H1 (cell line): ENCODE measurements at regions not wholly inside any gene's neighbourhood (a gene's known extent, or its start where the extent isn't known, plus 50 kb on each side); places are given as distances from the start of the nearest gene placed in this dataset.

Experiments
- CTCF ChIA-PET: fragments of 300-600 bp; sonication (Branson Sonifier 250); formaldehyde crosslinking; loops from one replicate; lab custom pipeline; 2021; ENCODE audit not compliant: partially characterized antibody; lab: Charles Lee
- POLR2A ChIA-PET: fragments of 300-600 bp; sonication (Branson Sonifier 250); formaldehyde crosslinking; loops from one replicate; lab custom pipeline; 2021; ENCODE audit warnings: inconsistent platforms; ENCODE audit not compliant: partially characterized antibody; lab: Charles Lee
- DNase-seq, 2 experiments: peaks; one replicate each; pipeline versions ENCODE4 v3.0.0 to v3.0.0-alpha.2; 2010 to 2022; ENCODE audit warnings: low spot score in 2 of 2, low read depth in 1 of 2, mixed read lengths in 1 of 2
- FAIRE-seq: peaks from 2 replicates; lab custom pipeline; 2011; peaks lifted over from hg19 to GRCh38; lab: Jason Lieb, UNC
- H2AFZ ChIP-seq: 2 replicates; pipeline ENCODE4 v1.8.1; 2012; ENCODE audit warnings: low read length, inconsistent platforms
- H2AK5ac ChIP-seq: 2 replicates; pipeline ENCODE4 v1.6.1; 2013; ENCODE audit warnings: low read depth, low read length
- H2BK120ac ChIP-seq: replicated peaks from 2 replicates; pipeline ENCODE3; 2013; ENCODE audit warnings: low read depth, low read length, inconsistent platforms
- H2BK12ac ChIP-seq: 2 replicates; pipeline ENCODE4 v1.6.1; 2013; ENCODE audit warnings: low read depth, low read length
- H2BK15ac ChIP-seq: 2 replicates; pipeline ENCODE4 v1.6.1; 2013; ENCODE audit warnings: low read length
- H2BK20ac ChIP-seq: 2 replicates; pipeline ENCODE4 v1.6.1; 2013; ENCODE audit warnings: low read length
- H2BK5ac ChIP-seq: 2 replicates; pipeline ENCODE4 v1.6.1; 2013; ENCODE audit warnings: low read depth, low read length
- H3K14ac ChIP-seq: 2 replicates; pipeline ENCODE4 v1.6.1; 2013; ENCODE audit warnings: inconsistent platforms; ENCODE audit not compliant: insufficient read length
- H3K18ac ChIP-seq: 2 replicates; pipeline ENCODE4 v1.6.1; 2013; ENCODE audit warnings: low read length; ENCODE audit errors: extremely low read depth
- H3K23ac ChIP-seq: 2 replicates; pipeline ENCODE4 v1.6.1; 2013; ENCODE audit warnings: inconsistent platforms; ENCODE audit not compliant: insufficient read length
- H3K23me2 ChIP-seq: 2 replicates; pipeline ENCODE4 v1.6.1; 2013; ENCODE audit warnings: low read depth, low read length
- H3K27ac ChIP-seq: 2 replicates; pipeline ENCODE4 v1.6.1; 2011; ENCODE audit warnings: low read depth, low read length, inconsistent platforms
- H3K27me3 ChIP-seq, 4 experiments: replicated peaks in 1 of 4; 1 replicate in 1 of 4; 2 replicates in 3 of 4; pipeline versions ENCODE4 v1.6.1 to v1.8.1; 2011 to 2013; ENCODE audit warnings: low read length in 3 of 4, mild to moderate bottlenecking in 3 of 4, inconsistent platforms in 2 of 4, mixed read lengths in 2 of 4, moderate library complexity in 1 of 4; ENCODE audit not compliant: control insufficient read depth in 3 of 4, insufficient read depth in 3 of 4; ENCODE audit errors: extremely low read depth in 1 of 4
- H3K36me3 ChIP-seq, 4 experiments: 2 replicates each; pipeline versions ENCODE4 v1.6.1 to v1.8.1; 2011 to 2013; ENCODE audit warnings: mild to moderate bottlenecking in 4 of 4, low read length in 3 of 4, moderate library complexity in 2 of 4, control low read depth in 1 of 4, inconsistent platforms in 1 of 4; ENCODE audit not compliant: insufficient read depth in 4 of 4, control insufficient read depth in 2 of 4
- H3K4ac ChIP-seq: replicated peaks from 2 replicates; pipeline ENCODE3; 2013; ENCODE audit warnings: low read length, low read depth, mixed read lengths, inconsistent platforms; ENCODE audit not compliant: insufficient read length
- H3K4me1 ChIP-seq, 4 experiments: replicated peaks in 1 of 4; 1 replicate in 1 of 4; 2 replicates in 3 of 4; pipeline versions ENCODE4 v1.6.1 to v1.8.1; 2011 to 2013; ENCODE audit warnings: low read length in 3 of 4, inconsistent platforms in 2 of 4, mixed read lengths in 1 of 4; ENCODE audit not compliant: insufficient read depth in 4 of 4, control insufficient read depth in 3 of 4
- H3K4me2 ChIP-seq, 2 experiments: 2 replicates each; pipeline versions ENCODE4 v1.6.1 to v1.8.1; 2011 to 2013; ENCODE audit warnings: low read depth in 2 of 2, low read length in 2 of 2, control low read depth in 1 of 2, inconsistent platforms in 1 of 2, mild to moderate bottlenecking in 1 of 2; ENCODE audit not compliant: insufficient read depth in 1 of 2
- H3K4me3 ChIP-seq, 4 experiments: fragments of 200-600, 300-600 bp in 1 of 4; sonication (generic), shearing (Covaris generic), sonication (Bioruptor Twin) in 1 of 4; 2 replicates each; pipeline versions ENCODE4 v1.5.1 to v1.8.1; 2011 to 2016; ENCODE audit warnings: low read length in 4 of 4, low read depth in 3 of 4, control low read depth in 2 of 4, inconsistent platforms in 2 of 4, mild to moderate bottlenecking in 2 of 4, mixed read lengths in 1 of 4, moderate library complexity in 1 of 4; ENCODE audit not compliant: insufficient read depth in 2 of 4; ENCODE audit errors: extremely low read depth in 1 of 4
- H3K56ac ChIP-seq: replicated peaks from 2 replicates; pipeline ENCODE3; 2013; ENCODE audit warnings: low read depth, mild to moderate bottlenecking, mixed read lengths, low read length, inconsistent platforms; ENCODE audit not compliant: insufficient read length
- H3K79me1 ChIP-seq: 2 replicates; pipeline ENCODE4 v1.6.1; 2013; ENCODE audit warnings: low read depth, low read length, control low read depth
- H3K79me2 ChIP-seq, 2 experiments: 2 replicates each; pipeline versions ENCODE4 v1.6.1 to v1.8.1; 2012 to 2013; ENCODE audit warnings: low read length in 2 of 2, mild to moderate bottlenecking in 2 of 2, inconsistent platforms in 1 of 2; ENCODE audit not compliant: insufficient read depth in 2 of 2, control insufficient read depth in 1 of 2
- H3K9ac ChIP-seq, 4 experiments: replicated peaks in 1 of 4; 1 replicate in 1 of 4; 2 replicates in 3 of 4; pipeline versions ENCODE4 v1.6.1 to v1.8.1; 2011 to 2013; ENCODE audit warnings: low read depth in 3 of 4, low read length in 3 of 4, control low read depth in 2 of 4, mild to moderate bottlenecking in 2 of 4, moderate library complexity in 2 of 4, inconsistent platforms in 1 of 4; ENCODE audit errors: extremely low read depth in 1 of 4
- H3K9me3 ChIP-seq, 2 experiments: 2 replicates each; pipeline versions ENCODE4 v1.6.1 to v1.8.1; 2012 to 2013; ENCODE audit warnings: mild to moderate bottlenecking in 2 of 2, moderate library complexity in 2 of 2, control low read depth in 1 of 2, inconsistent platforms in 1 of 2, low read depth in 1 of 2, low read length in 1 of 2, mixed read lengths in 1 of 2; ENCODE audit not compliant: insufficient read depth in 2 of 2
- H4K20me1 ChIP-seq, 2 experiments: replicated peaks in 1 of 2; 2 replicates each; pipeline versions ENCODE3 to v1.8.1; 2011 to 2013; ENCODE audit warnings: inconsistent platforms in 2 of 2, low read length in 2 of 2, mild to moderate bottlenecking in 1 of 2; ENCODE audit not compliant: insufficient read depth in 2 of 2, control insufficient read depth in 1 of 2
- H4K5ac ChIP-seq: 2 replicates; pipeline ENCODE4 v1.6.1; 2013; ENCODE audit warnings: low read length, low read depth, mixed read lengths, inconsistent platforms; ENCODE audit not compliant: insufficient read length
- H4K8ac ChIP-seq: 2 replicates; pipeline ENCODE4 v1.8.0; 2013; ENCODE audit warnings: mild to moderate bottlenecking, moderate library complexity, low read length, inconsistent platforms; ENCODE audit not compliant: insufficient read depth; ENCODE audit errors: extremely low read depth
- H4K91ac ChIP-seq: replicated peaks from 2 replicates; pipeline ENCODE3; 2013; ENCODE audit warnings: low read length, mixed read lengths, inconsistent platforms; ENCODE audit not compliant: insufficient read length
- ASH2L ChIP-seq: fragments of 200-600, 300-600 bp; sonication (generic); IDR thresholded peaks from one replicate; pipeline ENCODE4 v1.7.1; 2017; ENCODE audit warnings: low read length
- ATF3 ChIP-seq: IDR thresholded peaks from 2 replicates; pipeline ENCODE4 v1.6.1; 2011; ENCODE audit warnings: low read depth, mild to moderate bottlenecking, low read length; ENCODE audit not compliant: insufficient read depth
- BACH1 ChIP-seq: IDR thresholded peaks from 2 replicates; pipeline ENCODE4 v1.6.1; 2012; ENCODE audit warnings: low read length, improper control_type of control experiment
- BRCA1 ChIP-seq: IDR thresholded peaks from 2 replicates; pipeline ENCODE4 v1.6.1; 2012; ENCODE audit warnings: low read depth, low read length, improper control_type of control experiment
- CHD1 ChIP-seq: IDR thresholded peaks from 2 replicates; pipeline ENCODE4 v1.6.1; 2012; ENCODE audit warnings: low read depth, low read length, improper control_type of control experiment
- FOSL1 ChIP-seq: IDR thresholded peaks from 2 replicates; pipeline ENCODE4 v1.6.1; 2011; ENCODE audit warnings: mild to moderate bottlenecking, low read depth, low read length, moderate library complexity; ENCODE audit not compliant: insufficient read depth
- HDAC6 ChIP-seq: IDR thresholded peaks from one replicate; pipeline ENCODE4 v1.7.1; 2012; ENCODE audit warnings: low read depth, mild to moderate bottlenecking, inconsistent platforms, low read length, moderate library complexity
- KDM4A ChIP-seq: IDR thresholded peaks from one replicate; pipeline ENCODE4 v1.7.1; 2012; ENCODE audit warnings: low read depth, mild to moderate bottlenecking, moderate library complexity, low read length, inconsistent platforms; ENCODE audit not compliant: severe bottlenecking
- PHF8 ChIP-seq: fragments of 200-600 bp; sonication (generic); conservative IDR thresholded peaks from 2 replicates; pipeline ENCODE4 v1.7.1; 2012; ENCODE audit warnings: low read depth, mild to moderate bottlenecking, inconsistent platforms, low read length, moderate library complexity
- RAD21 ChIP-seq, 2 experiments: IDR thresholded peaks in 1 of 2; conservative IDR thresholded peaks in 1 of 2; 2 replicates each; pipeline ENCODE4 v1.6.1; 2011; ENCODE audit warnings: low read depth in 2 of 2, low read length in 2 of 2, improper control_type of control experiment in 1 of 2, inconsistent platforms in 1 of 2, mild to moderate bottlenecking in 1 of 2, moderate library complexity in 1 of 2
- RBBP5 ChIP-seq: IDR thresholded peaks from 2 replicates; pipeline ENCODE4 v1.7.1; 2012; ENCODE audit warnings: low read depth, mild to moderate bottlenecking, inconsistent platforms, low read length, moderate library complexity, borderline replicate concordance
- SAP30 ChIP-seq: fragments of 300-600 bp; sonication (generic); IDR thresholded peaks from 2 replicates; pipeline ENCODE4 v1.7.1; 2012; ENCODE audit warnings: low read length, moderate library complexity, mild to moderate bottlenecking, inconsistent platforms; ENCODE audit not compliant: insufficient read depth, insufficient replicate concordance
- SP4 ChIP-seq: IDR thresholded peaks from 2 replicates; pipeline ENCODE4 v1.6.1; 2012; ENCODE audit warnings: low read length, inconsistent platforms
- SUZ12 ChIP-seq: fragments of 200-600 bp; sonication (generic); IDR thresholded peaks from 2 replicates; pipeline ENCODE4 v1.6.1; 2012; ENCODE audit warnings: mild to moderate bottlenecking, inconsistent platforms, low read length, moderate library complexity, mixed read lengths
- TBP ChIP-seq: IDR thresholded peaks from 2 replicates; pipeline ENCODE4 v1.6.1; 2011; ENCODE audit warnings: low read depth, low read length, improper control_type of control experiment
- WGBS, 2 experiments: shearing (Covaris generic) in 1 of 2; methylation state at CpG; one replicate each; pipeline versions ENCODE4 v1.1.6 to v1.1.7; 2013 to 2015; ENCODE audit warnings: low lambda C conversion rate in 2 of 2, mixed read lengths in 2 of 2, inconsistent platforms in 1 of 2, low coverage in 1 of 2, missing lambda C conversion rate in 1 of 2; ENCODE audit not compliant: insufficient replicate concordance in 2 of 2, insufficient coverage in 1 of 2, insufficient read length in 1 of 2; ENCODE audit errors: extremely low coverage in 1 of 2, missing lambda C conversion rate in 1 of 2; 5-methylcytosine and 5-hydroxymethylcytosine counted together

GRCh38 chrX:16394290-16394689 lies 227.0 kb downstream of the MAGEB17 start:
- DNase-seq (no peak), FAIRE-seq (no peak)
- Histone ChIP-seq H3K18ac (no peak overlapping the region), H4K8ac (no peak overlapping the region), H3K23ac (no peak overlapping the region), H2BK5ac (no peak overlapping the region), H2BK20ac (no peak overlapping the region), H3K79me1 (no peaks in the 10 kb centered on the region), H3K9me3 (no peaks in the 10 kb centered on the region), H2BK15ac (no peak overlapping the region), H3K79me2 (no peaks in the 10 kb centered on the region), H3K27me3 (no peaks in the 10 kb centered on the region), H3K4me3 (no peak overlapping the region), H3K4me2 (no peak overlapping the region), H2BK12ac (no peak overlapping the region), H4K91ac (no peak overlapping the region), H3K27ac (no peak overlapping the region), H4K20me1 (no peaks in the 10 kb centered on the region), H3K4ac (no peak overlapping the region), H3K9ac (no peak overlapping the region), H3K36me3 (no peaks in the 10 kb centered on the region; a peak in 1 of 8 replicates), H2AK5ac (no peak overlapping the region), H4K5ac (no peak overlapping the region), H3K4me1 (no peaks in the 10 kb centered on the region; a peak in 1 of 7 replicates), H2BK120ac (no peak overlapping the region), H3K23me2 (no peaks in the 10 kb centered on the region), H3K56ac (no peak overlapping the region), H2AFZ (no peak overlapping the region), H3K14ac (no peak overlapping the region)
- ChIA-PET POLR2A (no interaction called here), CTCF (no interaction called here)
- no peak for TF ChIP-seq BACH1
- TF ChIP-seq FOSL1 = no peak
- no peak for TF ChIP-seq ATF3
- TF ChIP-seq ASH2L = no peak
- no peak for TF ChIP-seq SAP30
- no peak for TF ChIP-seq TBP
- no peak for TF ChIP-seq HDAC6
- no peak for TF ChIP-seq PHF8
- TF ChIP-seq KDM4A = no peak
- no peak for TF ChIP-seq SP4
- no peak for TF ChIP-seq SUZ12
- no peak for TF ChIP-seq RAD21 (IDR thresholded peaks at IDR 0.05 in 1 of 2, conservative IDR thresholded peaks at IDR 0.05 in 1 of 2; ENCODE audit: low read depth in 2 of 2, low read length in 2 of 2)
- TF ChIP-seq BRCA1 = no peak
- no peak for TF ChIP-seq RBBP5
- no peak for TF ChIP-seq CHD1
- 89% methylated on average over 3 of the region's 3 CpGs; no CpG with 5 or more reads in 1 of the 2 experiments for WGBS, 2 experiments
